ENCODE measurements at regions not wholly inside any gene's neighbourhood (a gene's known extent, or its start where the extent isn't known, plus 50 kb on each side); places are given as distances from the start of the nearest gene placed in this dataset.

DNA sequence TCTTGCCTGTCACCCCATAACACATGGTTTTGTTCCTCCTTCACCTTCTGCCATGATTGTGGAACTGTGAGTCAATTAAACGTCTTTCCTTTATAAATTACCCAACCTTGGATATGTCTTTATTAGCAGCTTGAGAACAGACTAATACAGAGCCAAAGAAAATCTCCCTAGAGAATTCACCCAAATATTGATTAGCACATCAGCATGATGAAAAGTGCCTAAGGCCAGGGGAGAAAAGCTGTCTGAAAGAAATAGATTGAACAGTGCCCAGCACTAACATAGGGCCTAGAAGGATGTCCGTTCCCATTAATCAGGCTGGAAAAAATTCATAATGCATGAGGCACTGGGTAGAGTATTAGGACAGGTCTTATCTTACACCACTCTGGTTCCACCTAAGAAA, 111.9 kb upstream of the CALN1 start:
- intact Hi-C loops (cut with micrococcal nuclease), result no loop called here
- DNase-seq (no peak), ATAC-seq (no peak)

DNA sequence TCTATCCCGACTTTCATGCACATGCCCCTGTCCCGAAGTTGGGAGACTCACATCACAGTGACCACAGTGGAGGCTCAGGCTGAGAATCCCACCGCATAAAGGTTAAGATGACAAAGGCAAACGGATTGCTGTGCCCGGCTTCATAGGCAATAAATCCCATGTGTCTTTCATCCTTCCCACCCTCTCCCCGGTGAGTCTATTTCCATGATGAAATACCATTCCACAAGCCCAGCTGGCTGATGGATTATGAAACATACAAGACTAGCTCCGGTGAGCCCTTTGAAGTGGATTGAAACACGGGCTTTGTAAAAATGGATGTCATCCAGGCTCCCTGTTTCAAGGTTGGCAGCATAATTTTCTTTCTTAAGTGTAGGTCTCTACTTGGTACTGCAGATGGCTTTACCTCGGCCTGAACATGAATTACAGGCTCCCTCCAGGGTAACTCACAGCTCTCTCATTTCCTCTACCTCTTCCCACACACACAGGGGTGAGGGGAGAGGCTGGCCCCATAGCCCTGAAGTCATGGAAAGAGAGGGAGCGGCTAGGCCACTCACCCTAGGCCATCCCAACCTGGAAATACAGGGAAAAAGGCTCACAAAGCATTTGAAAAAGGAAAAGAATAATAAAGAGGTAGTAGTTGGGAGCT, 92.0 kb upstream of the CALN1 start:
- DNase-seq (no peak), ATAC-seq (no peak)
- intact Hi-C loops (cut with micrococcal nuclease), result no loop called here

DNA sequence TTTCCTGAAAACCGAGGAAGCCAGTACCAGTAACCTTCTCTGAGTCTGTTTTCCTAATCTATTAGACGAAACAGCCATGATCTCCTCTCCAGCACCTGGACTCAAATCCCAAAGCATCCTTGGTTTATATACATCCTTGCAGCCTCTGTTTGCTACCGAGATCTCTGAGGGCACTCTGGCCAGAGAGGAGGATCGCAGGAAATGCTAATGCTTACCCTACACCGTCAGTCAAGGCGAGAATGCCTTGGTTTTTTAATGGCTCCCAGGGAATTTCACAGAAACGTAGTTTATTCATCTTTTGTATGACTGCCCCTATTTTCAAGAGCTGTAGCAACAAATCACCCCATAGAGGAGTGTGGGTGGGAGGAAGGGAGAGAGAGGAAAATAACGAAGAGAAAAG, 91.5 kb upstream of the CALN1 start:
- intact Hi-C loops (cut with micrococcal nuclease), result no loop called here
- DNase-seq (no peak), ATAC-seq (no peak)

DNA sequence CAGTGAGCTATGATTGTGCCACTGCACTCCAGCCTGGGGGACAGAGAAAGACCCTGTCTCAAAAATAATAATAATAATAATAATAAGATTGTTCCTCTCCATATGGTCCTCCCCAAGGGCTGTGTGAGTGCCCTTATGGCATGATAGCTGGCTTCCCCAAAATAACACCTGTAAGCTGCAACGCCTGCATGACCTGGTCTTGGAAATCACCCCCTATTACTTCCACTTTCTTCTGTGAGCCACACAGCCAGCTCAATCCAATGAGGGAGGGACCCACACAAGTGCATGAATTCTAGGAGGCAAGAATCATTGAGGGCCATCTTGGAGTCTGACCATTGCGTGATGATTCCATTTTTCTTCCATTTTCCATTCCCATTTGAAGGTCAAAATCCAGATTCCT, 82.7 kb upstream of the CALN1 start:
- intact Hi-C loops (cut with micrococcal nuclease), result no loop called here
- DNase-seq (no peak), ATAC-seq (no peak)

DNA sequence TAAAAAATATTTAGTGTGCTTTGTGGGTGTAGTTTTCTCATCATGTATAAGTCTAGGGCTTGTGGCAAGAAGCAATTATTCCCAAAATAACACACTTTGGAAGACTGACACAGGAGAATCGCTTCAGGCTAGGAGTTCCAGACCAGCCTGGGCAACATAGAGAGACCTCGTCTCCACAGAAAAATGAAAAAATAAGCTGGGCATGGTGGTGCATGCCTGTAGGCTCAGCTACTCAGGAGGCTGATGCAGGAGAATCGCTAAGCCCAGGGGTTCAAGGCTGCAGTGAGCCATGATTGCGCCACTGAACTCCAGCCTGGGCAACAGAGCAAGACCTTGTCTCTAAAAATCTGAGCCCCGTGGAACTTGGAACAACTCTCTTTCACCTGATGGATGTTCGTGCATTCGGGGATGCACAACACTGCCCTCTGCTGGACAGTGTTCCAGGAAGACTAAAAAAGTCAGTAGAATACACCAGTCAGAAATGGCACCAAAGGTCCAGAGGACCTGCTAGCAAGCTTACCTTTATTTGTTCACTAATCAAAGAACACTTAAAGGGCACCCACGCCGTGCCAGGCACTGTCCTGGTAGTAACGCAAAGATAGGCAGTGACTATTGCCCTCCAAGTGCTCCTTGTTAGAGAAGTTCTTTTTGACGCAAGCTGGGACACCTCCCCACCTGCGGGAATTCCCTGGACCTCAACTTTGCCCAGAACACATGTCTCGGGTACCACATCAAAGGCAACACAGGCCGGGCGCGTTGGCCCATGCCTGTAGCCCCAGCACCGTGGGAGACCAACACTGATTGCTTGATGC, 81.9 kb upstream of the CALN1 start:
- intact Hi-C loops (cut with micrococcal nuclease), result no loop called here
- ATAC-seq (peak; percentile 38), DNase-seq (peak; percentile 65)

DNA sequence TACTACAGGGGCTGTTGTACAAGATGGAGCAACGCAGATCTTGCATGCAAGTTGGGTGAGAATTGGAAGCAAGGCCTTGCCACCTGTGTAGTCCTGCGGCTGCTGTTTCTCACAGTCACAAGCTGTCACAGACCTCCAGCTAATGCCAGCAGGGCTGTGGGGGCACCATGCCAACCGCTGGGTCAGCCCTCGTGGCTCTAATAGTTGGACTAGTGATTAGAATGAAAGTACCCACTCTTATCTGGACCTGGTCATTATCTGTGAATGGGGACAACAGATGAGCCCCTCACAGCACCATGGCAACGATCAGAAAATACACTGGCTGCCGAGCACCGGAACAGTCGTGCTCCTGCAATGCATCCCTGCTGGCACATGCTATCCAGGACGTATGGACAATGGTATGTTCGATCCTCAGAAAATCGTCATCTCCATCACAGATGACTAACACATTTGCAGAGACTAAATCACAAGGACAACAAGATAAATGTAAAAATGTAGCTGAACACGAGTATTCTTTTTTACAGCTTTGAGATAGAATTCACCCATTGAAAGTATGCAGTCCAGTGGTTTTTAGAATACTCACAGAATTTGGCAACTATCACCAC, 80.4 kb upstream of the CALN1 start:
- peak; percentile 89 for DNase-seq
- intact Hi-C loops (cut with micrococcal nuclease), result no loop called here
- ATAC-seq, result peak; percentile 97

DNA sequence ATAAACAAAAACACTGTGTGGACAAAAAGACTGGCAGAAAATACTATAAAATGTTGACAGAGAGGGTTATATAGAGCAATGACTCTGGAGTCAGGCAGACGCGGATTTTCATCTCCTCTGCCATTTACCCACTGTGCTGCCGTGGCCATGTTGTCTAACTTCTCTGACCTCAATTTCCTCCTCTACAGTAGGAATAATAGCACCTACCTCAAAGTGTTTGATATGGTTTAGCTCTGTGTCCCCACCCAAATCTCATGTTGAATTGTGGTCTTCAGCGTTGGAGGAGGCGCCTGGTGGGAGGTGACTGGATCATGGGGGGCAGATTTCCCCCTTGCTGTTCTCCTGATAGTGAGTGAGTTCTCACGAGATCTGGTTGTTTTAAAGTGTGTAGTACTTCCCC, 78.2 kb upstream of the CALN1 start:
- ATAC-seq (no peak), DNase-seq (no peak)
- intact Hi-C loops (cut with micrococcal nuclease), result no loop called here

DNA sequence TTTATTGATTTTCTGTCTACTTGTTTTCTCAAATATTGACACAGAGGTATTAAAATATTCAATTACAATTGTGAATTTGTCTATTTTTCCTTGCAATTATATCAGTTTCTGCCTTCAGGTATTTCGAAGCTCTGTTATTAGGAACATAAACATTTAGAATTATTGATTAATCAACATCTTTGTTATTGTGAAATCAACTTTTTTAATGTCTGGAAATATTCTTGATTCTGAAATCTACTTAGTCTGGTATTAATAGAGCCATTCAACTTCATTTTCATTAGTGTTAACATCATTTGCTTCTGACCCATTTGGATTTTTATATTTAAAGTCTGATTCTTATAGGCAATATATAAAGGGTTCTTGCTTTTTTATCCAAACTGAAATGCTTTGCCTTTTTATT, 69.8 kb upstream of the CALN1 start:
- ATAC-seq, result no peak
- intact Hi-C loops (cut with micrococcal nuclease), result no loop called here
- DNase-seq, result no peak

DNA sequence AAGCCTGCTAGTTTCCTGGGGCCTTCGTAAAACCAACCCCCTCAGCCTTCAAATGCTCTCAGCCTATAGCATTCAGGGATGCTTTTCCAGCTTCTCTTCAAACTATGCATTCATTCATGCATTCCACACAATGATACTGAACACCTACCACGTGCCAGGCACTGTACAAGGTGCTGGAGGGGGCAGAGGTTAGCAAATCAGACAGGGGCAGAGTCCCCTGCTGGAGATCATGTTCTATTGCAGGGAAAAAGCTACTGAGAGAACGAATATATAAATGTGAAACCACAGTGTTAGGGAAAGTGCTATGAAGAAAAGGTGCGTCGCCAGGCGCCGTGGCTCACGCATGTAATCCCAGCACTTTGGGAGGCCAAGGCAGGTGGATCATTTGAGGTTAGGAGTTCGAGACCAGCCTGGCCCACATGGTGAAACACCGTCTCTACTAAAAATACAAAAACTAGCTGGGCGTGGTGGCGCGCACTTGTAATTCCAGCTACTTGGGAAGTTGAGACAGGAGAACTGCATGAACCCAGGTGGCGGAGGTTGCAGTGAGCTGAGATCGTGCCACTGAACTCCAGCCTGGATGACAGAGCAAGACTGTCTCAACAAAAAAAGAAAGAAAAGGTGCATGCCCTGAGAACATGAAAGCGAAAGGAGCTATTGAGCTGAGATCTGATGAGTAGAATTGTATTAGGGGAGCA, 64.6 kb upstream of the CALN1 start:
- no peak for ATAC-seq
- no peak for DNase-seq
- intact Hi-C loops (cut with micrococcal nuclease), result no loop called here

DNA sequence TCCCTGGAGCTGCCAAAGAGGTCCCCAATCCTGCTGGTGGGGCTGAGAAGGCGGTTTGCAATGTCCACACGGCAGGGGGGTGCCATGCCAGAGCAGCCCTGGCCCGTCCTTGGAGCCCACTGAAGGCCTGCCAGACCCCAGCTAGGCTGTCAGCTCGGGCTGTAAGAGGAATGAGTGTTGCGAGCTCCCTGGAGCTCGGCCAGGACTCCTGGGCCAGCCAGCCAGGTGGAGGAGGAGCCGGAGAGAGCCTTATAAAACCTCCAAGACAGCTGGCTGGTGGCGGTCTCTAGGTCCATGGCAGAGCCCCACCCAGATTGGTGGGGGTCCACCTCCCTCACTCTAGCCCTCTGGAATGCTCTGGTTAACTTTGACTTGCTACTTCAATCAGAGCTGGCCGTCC, 55.1 kb upstream of the CALN1 start:
- intact Hi-C loops (cut with micrococcal nuclease), result no loop called here
- peak; percentile 33 for DNase-seq
- ATAC-seq, result peak; percentile 31

DNA sequence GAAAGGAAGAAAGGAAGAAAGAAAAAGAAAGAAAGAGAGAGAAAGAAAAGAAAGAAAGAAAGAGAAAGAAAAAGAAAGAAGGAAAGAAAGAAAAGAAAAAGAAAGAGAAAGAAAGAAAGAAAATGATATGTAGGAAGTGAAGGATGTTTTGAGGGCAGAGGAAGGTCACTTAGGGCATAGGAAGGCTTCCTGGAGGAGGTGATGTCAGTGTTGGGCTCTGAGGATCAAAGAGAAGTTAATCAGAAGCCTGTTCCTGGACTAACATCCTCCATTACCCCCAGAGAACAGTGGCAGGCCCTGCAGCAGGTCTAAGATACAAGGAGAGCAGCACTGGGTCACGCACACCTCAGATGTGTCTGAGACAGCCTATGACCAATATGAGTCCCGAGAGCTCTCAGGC, 54.7 kb upstream of the CALN1 start:
- DNase-seq (no peak), ATAC-seq (no peak)
- intact Hi-C loops (cut with micrococcal nuclease), result no loop called here

DNA sequence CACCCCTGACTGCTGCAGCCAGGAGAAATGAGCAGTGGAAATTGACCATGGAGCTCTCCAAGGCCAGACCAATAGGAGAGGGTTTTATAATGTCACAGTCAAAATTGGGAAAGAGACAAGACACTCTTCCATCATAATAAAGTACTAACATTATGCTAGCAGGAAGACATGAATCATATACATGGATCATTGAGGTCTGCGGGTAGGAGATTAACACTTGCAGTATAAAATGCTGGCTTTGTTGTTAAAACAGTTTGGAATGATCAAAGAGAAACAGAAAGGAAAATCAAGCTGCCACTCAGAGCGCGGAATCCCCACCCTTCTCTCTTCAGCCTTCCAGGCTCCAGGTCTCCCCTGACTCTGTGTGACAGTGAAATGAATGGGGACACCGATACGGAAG, 53.4 kb upstream of the CALN1 start:
- DNase-seq (no peak), ATAC-seq (no peak)
- intact Hi-C loops (cut with micrococcal nuclease), result no loop called here

DNA sequence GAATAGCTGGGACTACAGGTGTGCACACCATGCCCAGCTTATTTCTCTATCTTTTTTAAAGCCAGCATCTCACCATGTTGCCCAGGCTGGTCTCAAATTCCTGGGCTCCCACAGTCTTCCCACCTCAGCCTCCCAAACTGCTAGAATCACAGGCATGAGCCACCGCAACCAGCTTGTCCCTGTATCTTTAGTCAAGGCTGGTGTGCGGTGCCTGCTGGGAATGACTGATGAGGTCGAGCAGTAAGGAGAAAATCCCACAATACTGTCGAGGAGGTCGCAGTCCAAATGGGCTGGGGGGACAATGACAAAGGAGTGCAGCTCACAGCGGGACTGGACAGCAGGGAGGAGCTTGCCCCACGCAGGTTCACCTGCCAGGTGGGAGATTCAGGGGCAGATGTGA, 50.2 kb upstream of the CALN1 start:
- ATAC-seq, result no peak
- intact Hi-C loops (cut with micrococcal nuclease), result no loop called here
- no peak for DNase-seq

Measured in left ventricle myocardium superior (tissue), 1 donor.